Astrocyte (in vitro differentiated cells and primary cell): ENCODE measurements at regions not wholly inside any gene's neighbourhood (a gene's known extent, or its start where the extent isn't known, plus 50 kb on each side); places are given as distances from the start of the nearest gene placed in this dataset.

ENCODE experiments used
- CTCF ChIP-seq: IDR thresholded peaks from 2 replicates; pipeline ENCODE4 v1.5.1; 2011; ENCODE audit warnings: low read depth, mild to moderate bottlenecking, inconsistent platforms, low read length, moderate library complexity; ENCODE audit not compliant: insufficient read depth
- EZH2 ChIP-seq: IDR thresholded peaks from 2 replicates; pipeline ENCODE4 v1.6.1; 2012; ENCODE audit warnings: mild to moderate bottlenecking, low read length, inconsistent platforms; ENCODE audit not compliant: insufficient read depth

GRCh38 chr1:34338871-34339270 is 162.2 kb downstream of the C1orf94 start:
- TF ChIP-seq CTCF (no peak), EZH2 (no peak)
